ENCODE measurements at regions not wholly inside any gene's neighbourhood (a gene's known extent, or its start where the extent isn't known, plus 50 kb on each side); places are given as distances from the start of the nearest gene placed in this dataset.

GRCh38 chr4:26261405-26261804 lies 59.4 kb upstream of the RBPJ start:
- H3K79me1 ChIP-seq (ENCODE audit: low read length), result no peaks in the 10 kb centered on the region
- no peak overlapping the region for H3K18ac ChIP-seq (ENCODE audit: low read length)
- no peaks in the 10 kb centered on the region for H3K36me3 ChIP-seq (ENCODE audit: control insufficient read depth in 1 of 2, insufficient read depth in 2 of 2, low read length in 2 of 2)
- no peak overlapping the region for H2AK5ac ChIP-seq (ENCODE audit: low read length)
- no peaks in the 10 kb centered on the region for H3K27me3 ChIP-seq (ENCODE audit: insufficient read depth, low read length)
- no peak overlapping the region for H3K4ac ChIP-seq (ENCODE audit: low read depth, low read length)
- no CpG with 5 or more reads among the region's 2 CpGs for WGBS (ENCODE audit: extremely low coverage, insufficient coverage, insufficient read length)
- no peak overlapping the region for H4K8ac ChIP-seq (ENCODE audit: low read depth, low read length)
- H3K4me1 ChIP-seq (ENCODE audit: control insufficient read depth in 1 of 2, insufficient read depth in 2 of 2, low read length in 2 of 2), result no peaks in the 10 kb centered on the region
- H2BK5ac ChIP-seq (ENCODE audit: low read depth, low read length, poor library complexity), result no peak overlapping the region
- no peak overlapping the region for H4K12ac ChIP-seq (ENCODE audit: low read depth, low read length)
- no peak overlapping the region for H3K4me3 ChIP-seq (ENCODE audit: low read depth, low read length)
- H3K23ac ChIP-seq (ENCODE audit: low read length), result no peak overlapping the region
- peaks cover 2% of the 10 kb centered on the region for H3K9me3 ChIP-seq (ENCODE audit: insufficient read depth, low read depth, low read length)
- no peak overlapping the region for H2BK120ac ChIP-seq (ENCODE audit: insufficient read depth, low read length, poor library complexity)
- no peaks in the 10 kb centered on the region for H3K79me2 ChIP-seq (ENCODE audit: control insufficient read depth, insufficient read depth, low read length, poor library complexity)
- H3K9ac ChIP-seq (ENCODE audit: low read length), result no peak overlapping the region
- no peak for DNase-seq
- no peak overlapping the region for H3K14ac ChIP-seq (ENCODE audit: low read length)
- no peak overlapping the region for H4K91ac ChIP-seq (ENCODE audit: low read depth, low read length)
- H3K27ac ChIP-seq (ENCODE audit: low read depth, low read length), result no peak overlapping the region
- no peak overlapping the region for H3K4me2 ChIP-seq (ENCODE audit: low read length)
- H2BK12ac ChIP-seq (ENCODE audit: low read length), result no peak overlapping the region
- no peak overlapping the region for H2AFZ ChIP-seq (ENCODE audit: insufficient read depth, low read length, poor library complexity)

GRCh38 chr4:26263165-26263564 lies 57.6 kb upstream of the RBPJ start:
- no CpG with 5 or more reads among the region's 5 CpGs for WGBS (ENCODE audit: extremely low coverage, insufficient coverage, insufficient read length)
- H3K9ac ChIP-seq (ENCODE audit: low read length), result no peak overlapping the region

GRCh38 chr4:26264109-26264508 lies 56.7 kb upstream of the RBPJ start:
- WGBS (ENCODE audit: extremely low coverage, insufficient coverage, insufficient read length), result no CpG with 5 or more reads among the region's 5 CpGs
- Histone ChIP-seq H3K4me3 (ENCODE audit: low read depth, low read length) (no peak overlapping the region), H3K27ac (ENCODE audit: low read depth, low read length) (no peak overlapping the region), H4K91ac (ENCODE audit: low read depth, low read length) (no peak overlapping the region), H2BK12ac (ENCODE audit: low read length) (no peak overlapping the region), H3K27me3 (ENCODE audit: insufficient read depth, low read length) (no peaks in the 10 kb centered on the region), H3K4me1 (ENCODE audit: control insufficient read depth in 1 of 2, insufficient read depth in 2 of 2, low read length in 2 of 2) (no peaks in the 10 kb centered on the region), H3K4me2 (ENCODE audit: low read length) (no peak overlapping the region), H2AFZ (ENCODE audit: insufficient read depth, low read length, poor library complexity) (no peak overlapping the region), H2BK120ac (ENCODE audit: insufficient read depth, low read length, poor library complexity) (no peak overlapping the region), H4K8ac (ENCODE audit: low read depth, low read length) (no peak overlapping the region), H3K9me3 (ENCODE audit: insufficient read depth, low read depth, low read length) (peaks cover 2% of the 10 kb centered on the region), H3K79me2 (ENCODE audit: control insufficient read depth, insufficient read depth, low read length, poor library complexity) (no peaks in the 10 kb centered on the region), H3K14ac (ENCODE audit: low read length) (no peak overlapping the region), H3K4ac (ENCODE audit: low read depth, low read length) (no peak overlapping the region), H3K23ac (ENCODE audit: low read length) (no peak overlapping the region), H3K9ac (ENCODE audit: low read length) (no peak overlapping the region), H3K36me3 (ENCODE audit: control insufficient read depth in 1 of 2, insufficient read depth in 2 of 2, low read length in 2 of 2) (no peaks in the 10 kb centered on the region), H3K79me1 (ENCODE audit: low read length) (no peaks in the 10 kb centered on the region), H4K12ac (ENCODE audit: low read depth, low read length) (no peak overlapping the region), H3K18ac (ENCODE audit: low read length) (no peak overlapping the region), H2AK5ac (ENCODE audit: low read length) (no peak overlapping the region), H2BK5ac (ENCODE audit: low read depth, low read length, poor library complexity) (no peak overlapping the region)
- no peak for DNase-seq

More at GRCh38 chr4:26263165-26263564, 57.6 kb upstream of the RBPJ start:
- Histone ChIP-seq H2AK5ac (ENCODE audit: low read length) (no peak overlapping the region), H3K36me3 (ENCODE audit: control insufficient read depth in 1 of 2, insufficient read depth in 2 of 2, low read length in 2 of 2) (no peaks in the 10 kb centered on the region), H3K18ac (ENCODE audit: low read length) (no peak overlapping the region), H4K91ac (ENCODE audit: low read depth, low read length) (no peak overlapping the region), H3K23ac (ENCODE audit: low read length) (no peak overlapping the region), H3K4me3 (ENCODE audit: low read depth, low read length) (no peak overlapping the region), H4K12ac (ENCODE audit: low read depth, low read length) (no peak overlapping the region), H3K4ac (ENCODE audit: low read depth, low read length) (no peak overlapping the region), H4K8ac (ENCODE audit: low read depth, low read length) (no peak overlapping the region), H3K27me3 (ENCODE audit: insufficient read depth, low read length) (no peaks in the 10 kb centered on the region), H2AFZ (ENCODE audit: insufficient read depth, low read length, poor library complexity) (no peak overlapping the region), H3K9me3 (ENCODE audit: insufficient read depth, low read depth, low read length) (peaks cover 2% of the 10 kb centered on the region), H2BK12ac (ENCODE audit: low read length) (no peak overlapping the region), H2BK120ac (ENCODE audit: insufficient read depth, low read length, poor library complexity) (no peak overlapping the region), H3K4me2 (ENCODE audit: low read length) (no peak overlapping the region), H2BK5ac (ENCODE audit: low read depth, low read length, poor library complexity) (no peak overlapping the region), H3K79me1 (ENCODE audit: low read length) (no peaks in the 10 kb centered on the region), H3K14ac (ENCODE audit: low read length) (no peak overlapping the region), H3K4me1 (ENCODE audit: control insufficient read depth in 1 of 2, insufficient read depth in 2 of 2, low read length in 2 of 2) (no peaks in the 10 kb centered on the region), H3K79me2 (ENCODE audit: control insufficient read depth, insufficient read depth, low read length, poor library complexity) (no peaks in the 10 kb centered on the region), H3K27ac (ENCODE audit: low read depth, low read length) (no peak overlapping the region)
- DNase-seq, result peak in 1 of 2 donors; percentile 38

GRCh38 chr4:26267087-26267486 lies 53.7 kb upstream of the RBPJ start:
- H3K4me1 ChIP-seq (ENCODE audit: control insufficient read depth in 1 of 2, insufficient read depth in 2 of 2, low read length in 2 of 2), result no peaks in the 10 kb centered on the region
- no peak overlapping the region for H4K91ac ChIP-seq (ENCODE audit: low read depth, low read length)
- no peak overlapping the region for H2BK12ac ChIP-seq (ENCODE audit: low read length)
- no peaks in the 10 kb centered on the region for H3K27me3 ChIP-seq (ENCODE audit: insufficient read depth, low read length)
- H3K4ac ChIP-seq (ENCODE audit: low read depth, low read length), result no peak overlapping the region
- H3K27ac ChIP-seq (ENCODE audit: low read depth, low read length), result no peak overlapping the region
- H3K18ac ChIP-seq (ENCODE audit: low read length), result no peak overlapping the region
- no peaks in the 10 kb centered on the region for H3K79me1 ChIP-seq (ENCODE audit: low read length)
- no peak overlapping the region for H4K8ac ChIP-seq (ENCODE audit: low read depth, low read length)
- no peaks in the 10 kb centered on the region for H3K36me3 ChIP-seq (ENCODE audit: control insufficient read depth in 1 of 2, insufficient read depth in 2 of 2, low read length in 2 of 2)
- no peak overlapping the region for H3K9ac ChIP-seq (ENCODE audit: low read length)
- no peak overlapping the region for H3K4me2 ChIP-seq (ENCODE audit: low read length)
- no peaks in the 10 kb centered on the region for H3K9me3 ChIP-seq (ENCODE audit: insufficient read depth, low read depth, low read length)
- H2AK5ac ChIP-seq (ENCODE audit: low read length), result no peak overlapping the region
- no peak overlapping the region for H2BK120ac ChIP-seq (ENCODE audit: insufficient read depth, low read length, poor library complexity)
- H3K23ac ChIP-seq (ENCODE audit: low read length), result no peak overlapping the region
- no peak overlapping the region for H2AFZ ChIP-seq (ENCODE audit: insufficient read depth, low read length, poor library complexity)
- no peak for DNase-seq
- WGBS (ENCODE audit: extremely low coverage, insufficient coverage, insufficient read length), result no CpG with 5 or more reads among the region's 1 CpG
- no peak overlapping the region for H3K4me3 ChIP-seq (ENCODE audit: low read depth, low read length)
- H4K12ac ChIP-seq (ENCODE audit: low read depth, low read length), result no peak overlapping the region
- H3K79me2 ChIP-seq (ENCODE audit: control insufficient read depth, insufficient read depth, low read length, poor library complexity), result no peaks in the 10 kb centered on the region
- H2BK5ac ChIP-seq (ENCODE audit: low read depth, low read length, poor library complexity), result no peak overlapping the region
- H3K14ac ChIP-seq (ENCODE audit: low read length), result no peak overlapping the region
